ENCODE measurements at regions not wholly inside any gene's neighbourhood (a gene's known extent, or its start where the extent isn't known, plus 50 kb on each side); places are given as distances from the start of the nearest gene placed in this dataset.

DNA sequence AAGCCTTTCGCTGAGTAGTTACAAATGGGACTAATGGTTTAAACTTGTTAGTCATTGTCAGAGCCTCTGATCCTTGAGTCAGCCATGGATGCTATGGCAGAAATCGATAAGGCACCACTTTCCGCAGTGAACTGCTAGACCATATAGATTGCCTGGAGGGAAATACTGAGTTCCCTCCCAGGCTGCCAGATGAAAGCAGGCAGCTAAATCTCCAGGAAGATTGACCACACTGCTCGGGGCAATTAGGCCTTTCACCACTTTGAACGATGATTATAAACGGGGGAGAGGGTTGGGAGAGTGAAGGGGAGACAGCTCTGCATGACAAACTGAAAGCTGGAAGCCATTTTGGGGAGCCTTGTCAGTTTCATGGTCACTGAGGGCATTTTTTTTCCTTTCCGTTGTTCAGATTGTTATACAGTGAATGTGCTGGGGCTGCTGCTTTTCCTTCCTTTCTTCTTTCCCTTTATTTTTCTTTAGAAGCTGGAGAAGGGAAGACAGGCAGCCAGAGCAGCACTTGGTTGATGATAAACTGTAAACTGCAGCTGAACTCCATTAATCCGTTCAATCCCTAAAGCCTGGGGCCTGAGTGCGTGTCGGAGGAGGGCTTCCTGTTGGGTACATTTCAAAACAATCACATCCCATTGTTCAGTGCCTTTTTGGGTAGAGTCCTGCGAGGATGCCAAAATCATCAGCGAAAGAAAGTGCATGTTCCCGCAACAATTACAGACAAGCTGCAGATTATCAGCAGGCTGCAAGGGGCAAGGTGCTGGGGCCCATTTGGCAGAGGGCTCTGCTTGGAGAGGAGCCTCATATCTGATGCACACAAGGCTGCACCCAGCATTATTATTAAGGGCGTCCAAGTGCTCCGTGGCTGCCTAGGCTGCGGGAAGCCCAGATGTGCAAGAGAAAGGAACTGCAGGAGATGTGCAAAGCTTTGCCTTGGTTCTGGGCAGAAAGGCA, 308.4 kb downstream of the PSAT1 start:
- Histone ChIP-seq H3K27me3 (replicated peaks; ENCODE audit: insufficient read depth, low read length) (no peaks in the 10 kb centered on the region), H3F3A (ENCODE audit: insufficient read depth, low read length) (no peaks in the 10 kb centered on the region), H3K27ac (ENCODE audit: low read length) (no peak overlapping the region), H3K4me1 (ENCODE audit: low read length) (no peaks in the 10 kb centered on the region), H3K4me2 (ENCODE audit: low read depth, low read length) (no peak overlapping the region), H3K9ac (ENCODE audit: low read length) (no peak overlapping the region), H3K9me3 (replicated peaks; ENCODE audit: insufficient read depth, low read length) (no peaks in the 10 kb centered on the region), H3K4me3 (ENCODE audit: low read length) (no peak overlapping the region), H4K20me1 (ENCODE audit: insufficient read depth, low read length) (no peaks in the 10 kb centered on the region), H3K9me2 (replicated peaks; ENCODE audit: insufficient read depth, low read length) (no peaks in the 10 kb centered on the region), H2AFZ (ENCODE audit: low read length) (no peak overlapping the region), H3K79me2 (ENCODE audit: low read length) (no peaks in the 10 kb centered on the region), H3K36me3 (replicated peaks; ENCODE audit: insufficient read depth, low read length) (no peaks in the 10 kb centered on the region)
- DNase-seq: no peak
- no peak for TF ChIP-seq EZH2phosphoT487 (IDR thresholded peaks at IDR 0.05; ENCODE audit: low read length)
- no peak for TF ChIP-seq EZH2 (optimal IDR thresholded peaks at IDR 0.05; ENCODE audit: low read depth, low read length)
- TF ChIP-seq, protein P1, sequence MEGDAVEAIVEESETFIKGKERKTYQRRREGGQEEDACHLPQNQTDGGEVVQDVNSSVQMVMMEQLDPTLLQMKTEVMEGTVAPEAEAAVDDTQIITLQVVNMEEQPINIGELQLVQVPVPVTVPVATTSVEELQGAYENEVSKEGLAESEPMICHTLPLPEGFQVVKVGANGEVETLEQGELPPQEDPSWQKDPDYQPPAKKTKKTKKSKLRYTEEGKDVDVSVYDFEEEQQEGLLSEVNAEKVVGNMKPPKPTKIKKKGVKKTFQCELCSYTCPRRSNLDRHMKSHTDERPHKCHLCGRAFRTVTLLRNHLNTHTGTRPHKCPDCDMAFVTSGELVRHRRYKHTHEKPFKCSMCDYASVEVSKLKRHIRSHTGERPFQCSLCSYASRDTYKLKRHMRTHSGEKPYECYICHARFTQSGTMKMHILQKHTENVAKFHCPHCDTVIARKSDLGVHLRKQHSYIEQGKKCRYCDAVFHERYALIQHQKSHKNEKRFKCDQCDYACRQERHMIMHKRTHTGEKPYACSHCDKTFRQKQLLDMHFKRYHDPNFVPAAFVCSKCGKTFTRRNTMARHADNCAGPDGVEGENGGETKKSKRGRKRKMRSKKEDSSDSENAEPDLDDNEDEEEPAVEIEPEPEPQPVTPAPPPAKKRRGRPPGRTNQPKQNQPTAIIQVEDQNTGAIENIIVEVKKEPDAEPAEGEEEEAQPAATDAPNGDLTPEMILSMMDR (IDR thresholded peaks at IDR 0.05; ENCODE audit: low read length): no peak

DNA sequence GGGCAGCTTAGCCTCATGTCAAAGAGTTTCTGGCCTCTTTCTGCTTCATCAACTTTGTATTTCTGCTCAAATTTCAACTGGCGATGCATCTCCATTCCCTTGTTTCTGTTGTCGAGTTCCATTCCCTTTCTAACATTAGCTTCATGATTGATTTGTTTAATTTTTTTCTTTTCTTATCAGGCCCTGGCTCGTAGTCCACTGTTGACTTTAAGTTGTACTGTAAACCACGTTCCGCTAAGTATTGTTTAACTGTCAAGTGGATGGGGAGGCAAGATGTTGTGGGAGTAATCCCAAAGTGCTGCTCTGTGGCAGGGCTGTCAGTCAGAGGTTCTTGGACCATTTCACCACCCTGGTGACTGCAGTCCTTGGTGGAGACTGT, 309.1 kb downstream of the PSAT1 start:
- DNase-seq: no peak
- no peak overlapping the region for H3K4me2 ChIP-seq (ENCODE audit: low read depth, low read length)
- H3K9me3 ChIP-seq (replicated peaks; ENCODE audit: insufficient read depth, low read length): no peaks in the 10 kb centered on the region
- H3F3A ChIP-seq (ENCODE audit: insufficient read depth, low read length): no peaks in the 10 kb centered on the region
- no peaks in the 10 kb centered on the region for H3K4me1 ChIP-seq (ENCODE audit: low read length)
- H3K27ac ChIP-seq (ENCODE audit: low read length): no peak overlapping the region
- no peak overlapping the region for H3K9ac ChIP-seq (ENCODE audit: low read length)
- H3K79me2 ChIP-seq (ENCODE audit: low read length): no peaks in the 10 kb centered on the region
- no peak overlapping the region for H3K4me3 ChIP-seq (ENCODE audit: low read length)
- H3K36me3 ChIP-seq (replicated peaks; ENCODE audit: insufficient read depth, low read length): no peaks in the 10 kb centered on the region
- H3K27me3 ChIP-seq (replicated peaks; ENCODE audit: insufficient read depth, low read length): no peaks in the 10 kb centered on the region
- no peaks in the 10 kb centered on the region for H3K9me2 ChIP-seq (replicated peaks; ENCODE audit: insufficient read depth, low read length)
- TF ChIP-seq EZH2 (optimal IDR thresholded peaks at IDR 0.05; ENCODE audit: low read depth, low read length) (no peak), EZH2phosphoT487 (IDR thresholded peaks at IDR 0.05; ENCODE audit: low read length) (no peak)
- no peak overlapping the region for H2AFZ ChIP-seq (ENCODE audit: low read length)
- H4K20me1 ChIP-seq (ENCODE audit: insufficient read depth, low read length): no peaks in the 10 kb centered on the region

DNA sequence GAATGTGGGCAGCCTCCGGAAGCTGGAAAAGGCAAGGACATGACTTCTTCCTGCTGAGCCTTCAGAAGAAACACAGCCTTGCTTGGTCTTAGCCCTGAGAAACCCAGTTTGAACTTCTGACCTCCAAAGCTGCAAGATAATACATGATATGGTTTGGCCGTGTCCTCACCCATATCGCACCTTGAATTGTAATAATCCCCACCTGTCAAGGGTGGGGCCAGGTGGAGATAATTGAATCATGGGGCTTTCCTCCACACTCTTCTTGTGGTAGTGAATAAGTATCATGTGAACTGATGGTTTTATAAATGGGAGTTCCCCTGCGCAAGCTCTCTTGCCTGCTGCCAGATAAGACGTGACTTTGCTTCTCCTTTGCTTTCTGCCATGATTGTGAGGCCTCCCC, 310.9 kb downstream of the PSAT1 start:
- Histone ChIP-seq H4K20me1 (ENCODE audit: insufficient read depth, low read length) (no peaks in the 10 kb centered on the region), H3K27ac (ENCODE audit: low read length) (no peak overlapping the region), H3K4me3 (ENCODE audit: low read length) (no peak overlapping the region), H2AFZ (ENCODE audit: low read length) (no peak overlapping the region), H3F3A (ENCODE audit: insufficient read depth, low read length) (no peaks in the 10 kb centered on the region), H3K9me2 (replicated peaks; ENCODE audit: insufficient read depth, low read length) (no peaks in the 10 kb centered on the region), H3K9ac (ENCODE audit: low read length) (no peak overlapping the region), H3K4me2 (ENCODE audit: low read depth, low read length) (no peak overlapping the region), H3K36me3 (replicated peaks; ENCODE audit: insufficient read depth, low read length) (no peaks in the 10 kb centered on the region), H3K9me3 (replicated peaks; ENCODE audit: insufficient read depth, low read length) (no peaks in the 10 kb centered on the region), H3K4me1 (ENCODE audit: low read length) (no peaks in the 10 kb centered on the region), H3K27me3 (replicated peaks; ENCODE audit: insufficient read depth, low read length) (no peaks in the 10 kb centered on the region), H3K79me2 (ENCODE audit: low read length) (no peaks in the 10 kb centered on the region)
- TF ChIP-seq EZH2phosphoT487 (IDR thresholded peaks at IDR 0.05; ENCODE audit: low read length) (no peak), EZH2 (optimal IDR thresholded peaks at IDR 0.05; ENCODE audit: low read depth, low read length) (no peak)
- TF ChIP-seq, protein P1 (IDR thresholded peaks at IDR 0.05; ENCODE audit: low read length): no peak
- no peak for DNase-seq

DNA sequence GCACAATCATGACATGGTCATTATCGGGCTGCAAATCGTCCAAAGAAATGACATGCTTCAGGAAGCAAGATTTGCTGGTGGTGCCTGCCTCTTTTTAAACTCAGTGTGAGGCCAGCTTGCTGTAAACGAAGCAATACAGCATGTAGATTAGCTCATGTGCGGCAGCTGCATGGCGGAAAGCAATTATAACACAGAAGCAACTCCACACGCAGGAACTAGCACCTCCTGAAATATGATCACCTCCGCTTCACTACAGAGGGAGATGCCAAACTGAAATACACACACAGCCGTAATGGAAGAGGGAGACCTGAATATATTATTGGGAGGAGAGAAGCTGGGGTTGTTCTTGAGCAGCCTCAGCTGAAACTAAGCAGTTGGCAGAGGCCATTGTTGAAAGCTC, 312.5 kb downstream of the PSAT1 start:
- no peaks in the 10 kb centered on the region for H3K36me3 ChIP-seq (replicated peaks; ENCODE audit: insufficient read depth, low read length)
- H3K9ac ChIP-seq (ENCODE audit: low read length): no peak overlapping the region
- H3K4me1 ChIP-seq (ENCODE audit: low read length): no peaks in the 10 kb centered on the region
- H3K4me2 ChIP-seq (ENCODE audit: low read depth, low read length): no peak overlapping the region
- no peak overlapping the region for H3K27ac ChIP-seq (ENCODE audit: low read length)
- no peak for DNase-seq
- H4K20me1 ChIP-seq (ENCODE audit: insufficient read depth, low read length): no peaks in the 10 kb centered on the region
- no peak overlapping the region for H2AFZ ChIP-seq (ENCODE audit: low read length)
- H3K79me2 ChIP-seq (ENCODE audit: low read length): no peaks in the 10 kb centered on the region
- no peaks in the 10 kb centered on the region for H3K9me3 ChIP-seq (replicated peaks; ENCODE audit: insufficient read depth, low read length)
- no peaks in the 10 kb centered on the region for H3K9me2 ChIP-seq (replicated peaks; ENCODE audit: insufficient read depth, low read length)
- no peaks in the 10 kb centered on the region for H3F3A ChIP-seq (ENCODE audit: insufficient read depth, low read length)
- no peak overlapping the region for H3K4me3 ChIP-seq (ENCODE audit: low read length)
- no peaks in the 10 kb centered on the region for H3K27me3 ChIP-seq (replicated peaks; ENCODE audit: insufficient read depth, low read length)
- TF ChIP-seq, protein P1 (IDR thresholded peaks at IDR 0.05; ENCODE audit: low read length): no peak
- TF ChIP-seq EZH2phosphoT487 (IDR thresholded peaks at IDR 0.05; ENCODE audit: low read length) (no peak), EZH2 (optimal IDR thresholded peaks at IDR 0.05; ENCODE audit: low read depth, low read length) (no peak)
